Activated CD8-positive, alpha-beta memory T cell treated with anti-CD3 and anti-CD28 coated beads, Interleukin-2, amount 50 U/mL, for 48 hours (primary cell): ENCODE measurements at regions not wholly inside any gene's neighbourhood (a gene's known extent, or its start where the extent isn't known, plus 50 kb on each side); places are given as distances from the start of the nearest gene placed in this dataset.

Experiments
- DNase-seq: peaks from one replicate; pipeline ENCODE4 v3.0.0-alpha.2; 2020

- DNase-seq = no peak
Measured at GRCh38 chr18:1983746-1984515, 587.4 kb downstream of the METTL4 start.

GRCh38 chr18:1993866-1994265 lies 577.4 kb downstream of the METTL4 start:
- no peak for DNase-seq

- no peak for DNase-seq
Measured at GRCh38 chr18:1994471-1994870, 576.8 kb downstream of the METTL4 start.

- no peak for DNase-seq
Measured at GRCh38 chr18:1995041-1995612, 576.2 kb downstream of the METTL4 start.

- DNase-seq = no peak
Measured at GRCh38 chr18:1998121-1998520, 573.2 kb downstream of the METTL4 start.

- no peak for DNase-seq
Measured at GRCh38 chr18:1999387-1999786, 571.9 kb downstream of the METTL4 start.

GRCh38 chr18:2002151-2002550 lies 569.2 kb downstream of the METTL4 start:
- no peak for DNase-seq

GRCh38 chr18:2002604-2003003 lies 568.7 kb downstream of the METTL4 start:
- no peak for DNase-seq

GRCh38 chr18:2009942-2010697 lies 561.2 kb downstream of the METTL4 start:
- no peak for DNase-seq

GRCh38 chr18:2027016-2027415 lies 544.3 kb downstream of the METTL4 start:
- no peak for DNase-seq

- DNase-seq = no peak
Measured at GRCh38 chr18:2027756-2028155, 543.5 kb downstream of the METTL4 start.

GRCh38 chr18:2028986-2029385 lies 542.3 kb downstream of the METTL4 start:
- no peak for DNase-seq

GRCh38 chr18:2030647-2031046 lies 540.7 kb downstream of the METTL4 start:
- no peak for DNase-seq

GRCh38 chr18:2032036-2032435 lies 539.3 kb downstream of the METTL4 start:
- DNase-seq = no peak

- DNase-seq = no peak
Measured at GRCh38 chr18:2035056-2035455, 536.2 kb downstream of the METTL4 start.

GRCh38 chr18:2036086-2036485 lies 535.2 kb downstream of the METTL4 start:
- DNase-seq = no peak

GRCh38 chr18:2040279-2040678 lies 531.0 kb downstream of the METTL4 start:
- no peak for DNase-seq

- DNase-seq = no peak
Measured at GRCh38 chr18:2049986-2050385, 521.3 kb downstream of the METTL4 start.

- no peak for DNase-seq
Measured at GRCh38 chr18:2050702-2051201, 520.6 kb downstream of the METTL4 start.

- no peak for DNase-seq
Measured at GRCh38 chr18:2053490-2054089, 517.7 kb downstream of the METTL4 start.

- DNase-seq = no peak
Measured at GRCh38 chr18:2059336-2059735, 512.0 kb downstream of the METTL4 start.

- no peak for DNase-seq
Measured at GRCh38 chr18:2060086-2060485, 511.2 kb downstream of the METTL4 start.

GRCh38 chr18:2070631-2071030 lies 500.7 kb downstream of the METTL4 start:
- DNase-seq = no peak
